AG04449 (cell line): ENCODE measurements at regions not wholly inside any gene's neighbourhood (a gene's known extent, or its start where the extent isn't known, plus 50 kb on each side); places are given as distances from the start of the nearest gene placed in this dataset.
A peak's percentile ranks its signal among the peaks of the same experiment; 100 is the strongest.

Experiments used
- CTCF ChIA-PET: fragments of 350-600 bp; formaldehyde crosslinking; extraction: SDS; loops from one replicate; lab custom pipeline; 2021; ENCODE audit warnings: antibody characterized with exemption; lab: Yijun Ruan, JAX
- POLR2A ChIA-PET: fragments of 400-600, 350-600 bp; formaldehyde crosslinking; extraction: SDS; loops from one replicate; lab custom pipeline; 2020; ENCODE audit warnings: antibody characterized with exemption, inconsistent platforms; lab: Yijun Ruan, JAX
- DNase-seq: peaks from one replicate; pipeline ENCODE4 v3.0.0-alpha.2; 2010; ENCODE audit warnings: low read depth, low spot score
- H3K4me3 ChIP-seq: 2 replicates; pipeline ENCODE4 v1.5.1; 2011; ENCODE audit warnings: low read depth, mild to moderate bottlenecking, control low read depth, low read length
- TF ChIP-seq, protein P1 (sequence below): IDR thresholded peaks from one replicate; pipeline ENCODE4 v1.5.1; 2011; ENCODE audit warnings: mild to moderate bottlenecking, moderate library complexity, low read length, control low read depth, inconsistent platforms; ENCODE audit not compliant: insufficient read depth; ENCODE audit errors: missing control alignments

DNA sequence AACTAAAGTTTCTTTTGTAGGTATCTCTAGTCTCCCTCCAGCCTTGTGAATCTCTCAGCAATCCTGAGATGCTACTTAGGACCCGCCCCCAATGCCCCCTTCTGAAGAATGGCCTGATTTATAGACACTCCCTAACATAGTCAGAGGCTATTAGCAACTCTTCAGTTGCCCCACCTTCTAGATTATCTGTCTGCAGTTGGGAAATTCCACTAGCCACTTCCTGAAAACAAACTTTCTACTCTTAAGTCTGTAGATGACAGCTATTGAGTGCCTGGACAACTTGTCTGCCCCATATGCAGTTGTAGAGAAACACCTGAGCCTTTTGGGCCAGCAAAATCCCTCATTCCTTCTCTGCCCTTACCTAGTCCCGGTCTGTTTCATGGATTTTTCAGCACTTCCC is 188.2 kb upstream of the PREP start:
- POLR2A ChIA-PET = no interaction called here
- CTCF ChIA-PET = no interaction called here
- no peak overlapping the region for H3K4me3 ChIP-seq
- no peak for DNase-seq
- TF ChIP-seq, protein P1, sequence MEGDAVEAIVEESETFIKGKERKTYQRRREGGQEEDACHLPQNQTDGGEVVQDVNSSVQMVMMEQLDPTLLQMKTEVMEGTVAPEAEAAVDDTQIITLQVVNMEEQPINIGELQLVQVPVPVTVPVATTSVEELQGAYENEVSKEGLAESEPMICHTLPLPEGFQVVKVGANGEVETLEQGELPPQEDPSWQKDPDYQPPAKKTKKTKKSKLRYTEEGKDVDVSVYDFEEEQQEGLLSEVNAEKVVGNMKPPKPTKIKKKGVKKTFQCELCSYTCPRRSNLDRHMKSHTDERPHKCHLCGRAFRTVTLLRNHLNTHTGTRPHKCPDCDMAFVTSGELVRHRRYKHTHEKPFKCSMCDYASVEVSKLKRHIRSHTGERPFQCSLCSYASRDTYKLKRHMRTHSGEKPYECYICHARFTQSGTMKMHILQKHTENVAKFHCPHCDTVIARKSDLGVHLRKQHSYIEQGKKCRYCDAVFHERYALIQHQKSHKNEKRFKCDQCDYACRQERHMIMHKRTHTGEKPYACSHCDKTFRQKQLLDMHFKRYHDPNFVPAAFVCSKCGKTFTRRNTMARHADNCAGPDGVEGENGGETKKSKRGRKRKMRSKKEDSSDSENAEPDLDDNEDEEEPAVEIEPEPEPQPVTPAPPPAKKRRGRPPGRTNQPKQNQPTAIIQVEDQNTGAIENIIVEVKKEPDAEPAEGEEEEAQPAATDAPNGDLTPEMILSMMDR = no peak

DNA sequence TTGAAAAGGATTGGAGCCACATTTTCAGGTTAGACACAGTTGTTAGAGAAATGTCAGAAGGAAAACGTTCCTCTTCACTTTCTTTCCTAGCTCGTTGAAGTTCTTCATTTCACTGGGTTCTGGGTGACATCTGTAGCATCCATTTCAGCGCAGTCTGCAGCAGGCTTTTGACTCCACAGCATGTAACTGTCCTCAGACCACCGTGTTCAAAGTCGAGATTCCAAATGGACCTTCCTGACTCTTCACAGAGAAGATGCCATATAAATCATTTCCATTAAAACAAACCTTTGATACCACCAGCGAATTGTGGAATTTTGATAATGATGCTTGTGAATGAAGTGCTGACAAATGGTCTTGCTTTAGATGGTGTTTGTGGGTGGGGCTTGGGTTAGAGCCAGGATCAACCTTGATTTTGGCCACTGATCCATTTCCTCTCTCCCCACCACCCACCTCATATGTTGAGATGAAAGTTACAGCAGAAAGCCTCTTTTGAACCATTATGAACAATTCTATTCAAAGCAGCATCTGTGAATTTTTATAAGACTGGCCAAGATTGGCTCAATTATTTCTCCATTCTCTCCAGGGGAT is 185.3 kb upstream of the PREP start:
- no peak overlapping the region; the same call in 1 of the 2 replicates for H3K4me3 ChIP-seq
- ChIA-PET POLR2A (no interaction called here), CTCF (no interaction called here)
- DNase-seq = no peak
- TF ChIP-seq, protein P1 = no peak

DNA sequence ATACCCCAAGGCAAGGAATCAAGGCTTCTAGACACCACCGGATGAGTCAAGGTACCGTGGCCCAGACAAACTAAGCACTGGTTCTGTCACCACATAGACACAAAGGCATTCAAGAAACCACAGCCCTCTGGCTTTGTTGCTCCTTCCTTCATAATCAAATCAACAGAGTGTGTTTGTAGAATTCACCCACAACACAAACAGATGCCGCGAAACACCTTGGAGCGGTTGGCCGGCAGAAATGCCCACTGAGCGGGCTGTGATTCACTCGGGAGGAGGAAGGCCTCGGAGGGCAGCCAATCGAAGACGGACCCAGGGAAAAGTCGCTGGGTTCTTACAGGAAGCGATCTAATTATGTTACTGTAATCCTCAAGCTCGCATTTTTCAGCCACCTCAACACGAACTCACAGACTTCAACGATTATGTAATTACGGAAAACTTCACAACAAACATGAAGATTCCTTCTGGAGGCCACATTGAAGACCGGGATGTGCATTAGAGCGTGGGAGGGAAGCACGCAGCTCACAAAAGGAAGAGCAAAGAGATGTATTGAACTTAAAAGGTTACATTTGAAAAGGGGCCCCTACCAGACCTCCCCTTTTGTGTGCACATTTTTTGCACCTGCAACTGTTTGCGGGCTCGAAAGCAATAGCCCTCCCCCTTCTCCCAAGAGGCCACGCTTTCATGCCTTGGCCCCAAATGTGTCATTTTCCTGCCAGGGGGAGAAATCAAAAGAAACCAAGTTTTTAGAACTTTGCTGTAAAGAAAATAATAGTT is 184.7 kb upstream of the PREP start:
- CTCF ChIA-PET = interaction anchor here (1.4 kb wide), 1 partner anchor 12 kb away, joined by 3 read pairs; no protein-coding TSS in a partner anchor
- peak overlapping the region; percentile 34 for H3K4me3 ChIP-seq
- POLR2A ChIA-PET = interaction anchor here (0.6 to 0.9 kb wide), 2 partner anchors 9 to 501 kb away, joined by 3 read pairs; no protein-coding TSS in a partner anchor
- DNase-seq = peak; percentile 83
- TF ChIP-seq, protein P1 = no peak

DNA sequence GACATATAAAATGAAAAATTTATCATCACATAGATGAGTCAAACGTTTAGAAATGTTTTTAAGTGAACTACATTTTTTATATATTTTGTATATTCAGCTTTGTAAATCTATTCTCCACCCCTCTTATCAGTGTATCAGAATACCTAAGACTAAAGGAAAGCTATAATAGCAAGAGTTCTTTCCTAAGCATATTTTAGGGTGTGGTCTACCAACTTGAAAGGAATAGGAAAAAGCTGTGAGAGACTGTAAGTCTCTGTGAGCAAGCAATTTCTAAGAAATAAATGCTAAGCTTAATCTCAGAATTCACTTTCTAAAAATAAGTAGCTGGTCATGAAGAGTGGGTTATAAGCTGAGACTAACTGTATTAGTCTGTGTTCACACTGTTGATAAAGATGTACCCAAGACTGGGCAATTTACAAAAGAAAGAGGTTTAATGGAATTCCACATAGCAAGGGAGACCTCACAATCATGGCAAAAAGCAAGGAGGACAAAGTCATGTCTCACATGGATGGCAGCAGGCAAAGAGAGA is 175.4 kb upstream of the PREP start:
- no peak for DNase-seq
- TF ChIP-seq, protein P1 = no peak
- ChIA-PET POLR2A (no interaction called here), CTCF (interaction anchor here (0.6 kb wide), 1 partner anchor 413 kb away, joined by 4 read pairs; no protein-coding TSS in a partner anchor)
- H3K4me3 ChIP-seq = no peak overlapping the region

DNA sequence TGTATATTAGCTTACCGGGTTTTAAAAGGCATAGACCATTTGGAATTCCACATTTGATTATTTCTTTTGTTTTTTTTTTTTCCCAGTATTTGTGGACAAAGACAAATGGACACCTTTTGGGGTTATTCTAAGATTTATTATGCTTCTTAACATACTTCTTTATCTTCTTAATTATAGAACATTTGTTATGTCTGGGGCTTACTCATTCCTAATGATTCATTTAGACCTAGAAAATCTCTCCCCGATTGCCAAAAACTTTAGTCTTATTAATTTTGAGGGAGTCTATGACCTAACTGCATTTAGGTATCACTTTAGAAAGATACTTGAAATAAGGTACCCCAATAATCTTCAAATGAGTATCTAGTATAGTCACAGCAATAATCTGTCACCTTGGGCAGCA is 170.7 kb upstream of the PREP start:
- ChIA-PET CTCF (no interaction called here), POLR2A (no interaction called here)

More for the DNA sequence above, 170.7 kb upstream of the PREP start:
- no peak overlapping the region for H3K4me3 ChIP-seq
- no peak for DNase-seq
- TF ChIP-seq, protein P1 = no peak
